Keratinocyte (primary cell): ENCODE measurements at regions not wholly inside any gene's neighbourhood (a gene's known extent, or its start where the extent isn't known, plus 50 kb on each side); places are given as distances from the start of the nearest gene placed in this dataset.

ENCODE experiments used
- DNase-seq: peaks from one replicate; pipeline ENCODE4 v3.0.0-alpha.2; 2011; ENCODE audit warnings: low read depth, missing footprints, low spot score
- FAIRE-seq: peaks from 2 replicates; lab custom pipeline; 2011; peaks lifted over from hg19 to GRCh38; lab: Jason Lieb, UNC
- H2AFZ ChIP-seq: 2 replicates; pipeline ENCODE4 v1.6.0; 2012; ENCODE audit warnings: low read length, control low read depth, inconsistent platforms; ENCODE audit not compliant: control insufficient read depth
- H3K27ac ChIP-seq: 2 replicates; pipeline ENCODE4 v1.5.1; 2011; ENCODE audit warnings: low read length; ENCODE audit not compliant: control insufficient read depth, insufficient read depth
- H3K27me3 ChIP-seq: 3 replicates; pipeline ENCODE4 v1.6.0; 2011; ENCODE audit warnings: low read length; ENCODE audit not compliant: control insufficient read depth, insufficient read depth; ENCODE audit errors: extremely low read depth
- H3K36me3 ChIP-seq, 2 experiments: 2 replicates in 1 of 2; 3 replicates in 1 of 2; pipeline ENCODE4 v1.5.1; 2011; ENCODE audit warnings: low read length in 2 of 2, mild to moderate bottlenecking in 1 of 2; ENCODE audit not compliant: control insufficient read depth in 2 of 2, insufficient read depth in 2 of 2; ENCODE audit errors: extremely low read depth in 1 of 2
- H3K4me1 ChIP-seq: 3 replicates; pipeline ENCODE4 v1.5.1; 2011; ENCODE audit warnings: low read length; ENCODE audit not compliant: control insufficient read depth, insufficient read depth; ENCODE audit errors: extremely low read depth
- H3K4me2 ChIP-seq: 3 replicates; pipeline ENCODE4 v1.6.0; 2011; ENCODE audit warnings: low read depth, low read length; ENCODE audit not compliant: control insufficient read depth, insufficient read depth; ENCODE audit errors: extremely low read depth
- H3K4me3 ChIP-seq, 3 experiments: fragments of 200-600 bp in 1 of 3; sonication (generic) in 1 of 3; 2 replicates in 2 of 3; 3 replicates in 1 of 3; pipeline ENCODE4 v1.5.1; 2011 to 2016; ENCODE audit warnings: low read length in 3 of 3, mild to moderate bottlenecking in 3 of 3, control low read depth in 2 of 3, inconsistent platforms in 1 of 3, low read depth in 1 of 3, mixed read lengths in 1 of 3, mixed run types in 1 of 3, moderate library complexity in 1 of 3; ENCODE audit not compliant: control insufficient read depth in 2 of 3, insufficient read depth in 2 of 3; ENCODE audit errors: extremely low read depth in 1 of 3
- H3K79me2 ChIP-seq: 2 replicates; pipeline ENCODE4 v1.6.0; 2012; ENCODE audit warnings: low read length; ENCODE audit not compliant: control insufficient read depth, insufficient read depth
- H3K9ac ChIP-seq: 3 replicates; pipeline ENCODE4 v1.6.0; 2011; ENCODE audit warnings: low read length; ENCODE audit not compliant: control insufficient read depth, insufficient read depth; ENCODE audit errors: extremely low read depth
- H3K9me1 ChIP-seq: 3 replicates; pipeline ENCODE4 v1.6.0; 2011; ENCODE audit warnings: low read length; ENCODE audit not compliant: control insufficient read depth, insufficient read depth; ENCODE audit errors: extremely low read depth
- H3K9me3 ChIP-seq: 2 replicates; pipeline ENCODE4 v1.5.1; 2012; ENCODE audit warnings: low read depth, low read length; ENCODE audit not compliant: control insufficient read depth
- H4K20me1 ChIP-seq: 3 replicates; pipeline ENCODE4 v1.6.0; 2011; ENCODE audit warnings: low read length; ENCODE audit not compliant: control insufficient read depth, insufficient read depth; ENCODE audit errors: extremely low read depth
- CTCF ChIP-seq, 3 experiments: IDR thresholded peaks in 1 of 3; conservative IDR thresholded peaks in 1 of 3; optimal IDR thresholded peaks in 1 of 3; 2 replicates in 2 of 3; 3 replicates in 1 of 3; pipeline versions ENCODE3 to v1.5.1; 2011; ENCODE audit warnings: low read length in 3 of 3, mild to moderate bottlenecking in 3 of 3, moderate library complexity in 2 of 3, control low read depth in 1 of 3, inconsistent platforms in 1 of 3; ENCODE audit not compliant: insufficient read depth in 2 of 3; ENCODE audit errors: extremely low read depth in 1 of 3
- EZH2 ChIP-seq: IDR thresholded peaks from one replicate; pipeline ENCODE4 v1.6.1; 2012; ENCODE audit warnings: inconsistent platforms, mild to moderate bottlenecking, low read length, moderate library complexity
- dilution Hi-C: fragments of 300-500 bp; cut with MboI; formaldehyde crosslinking; loops from one replicate; pipeline ENCODE4 v1.7.0; 2020; ENCODE audit warnings: low sequenced_read_pairs; ENCODE audit not compliant: extremely low pct_ligation_motif_present

GRCh38 chr9:129280623-129281271, 102.7 kb upstream of the IER5L start:
- Histone ChIP-seq H3K79me2 (no peaks in the 10 kb centered on the region), H4K20me1 (no peaks in the 10 kb centered on the region), H3K4me2 (no peak overlapping the region), H3K9me3 (no peaks in the 10 kb centered on the region), H3K9me1 (no peaks in the 10 kb centered on the region), H3K27me3 (no peaks in the 10 kb centered on the region), H3K4me3 (no peak overlapping the region), H2AFZ (no peak overlapping the region), H3K27ac (no peak overlapping the region), H3K4me1 (peaks cover 25% of the 10 kb centered on the region), H3K36me3 (no peaks in the 10 kb centered on the region), H3K9ac (no peak overlapping the region)
- dilution Hi-C loops: no loop called here
- no peak for TF ChIP-seq CTCF (optimal IDR thresholded peaks at IDR 0.05 in 1 of 3, IDR thresholded peaks at IDR 0.05 in 1 of 3, conservative IDR thresholded peaks at IDR 0.05 in 1 of 3; ENCODE audit: extremely low read depth in 1 of 3, insufficient read depth in 2 of 3, low read length in 3 of 3)
- DNase-seq (no peak), FAIRE-seq (no peak)

GRCh38 chr9:129280236-129280622, 102.2 kb upstream of the IER5L start:
- TF ChIP-seq CTCF (optimal IDR thresholded peaks at IDR 0.05 in 1 of 3, IDR thresholded peaks at IDR 0.05 in 1 of 3, conservative IDR thresholded peaks at IDR 0.05 in 1 of 3; ENCODE audit: extremely low read depth in 1 of 3, insufficient read depth in 2 of 3, low read length in 3 of 3) (no peak), EZH2 (no peak)
- no peaks in the 10 kb centered on the region for H3K9me3 ChIP-seq
- no peak overlapping the region for H3K4me3 ChIP-seq
- H3K4me1 ChIP-seq: peaks cover 30% of the 10 kb centered on the region
- H3K36me3 ChIP-seq: no peaks in the 10 kb centered on the region
- H3K79me2 ChIP-seq: no peaks in the 10 kb centered on the region
- no peak overlapping the region for H3K27ac ChIP-seq
- no peak overlapping the region for H2AFZ ChIP-seq
- H3K9ac ChIP-seq: no peak overlapping the region
- H3K4me2 ChIP-seq: no peak overlapping the region
- H3K9me1 ChIP-seq: no peaks in the 10 kb centered on the region
- no peak for DNase-seq
- no peak for FAIRE-seq
- no peaks in the 10 kb centered on the region for H4K20me1 ChIP-seq
- dilution Hi-C loops: no loop called here
- no peaks in the 10 kb centered on the region for H3K27me3 ChIP-seq
